ENCODE measurements at regions not wholly inside any gene's neighbourhood (a gene's known extent, or its start where the extent isn't known, plus 50 kb on each side); places are given as distances from the start of the nearest gene placed in this dataset.

GRCh38 chr1:103190766-103191165 is 82.4 kb upstream of the COL11A1 start:
- no peaks in the 10 kb centered on the region for H3K4me1 ChIP-seq
- no peak overlapping the region for H2AFZ ChIP-seq (replicated peaks)
- H3K27ac Mint-ChIP-seq: no peak overlapping the region

GRCh38 chr1:103187673-103188072 is 79.4 kb upstream of the COL11A1 start:
- TF ChIP-seq EZH2phosphoT487 (IDR thresholded peaks at IDR 0.05) (no peak), EZH2 (IDR thresholded peaks at IDR 0.05) (no peak), CTCF (IDR thresholded peaks at IDR 0.05) (no peak)
- no peaks in the 10 kb centered on the region for H3K27me3 ChIP-seq
- no peak overlapping the region for H2AFZ ChIP-seq (replicated peaks)
- H3K9me3 Mint-ChIP-seq: no peaks in the 10 kb centered on the region
- no peak overlapping the region for H3K9ac ChIP-seq
- no peaks in the 10 kb centered on the region for H4K20me1 ChIP-seq (ENCODE audit: low read depth)
- H3K79me2 ChIP-seq (ENCODE audit: low read depth): no peaks in the 10 kb centered on the region
- no peaks in the 10 kb centered on the region for H3K4me1 ChIP-seq
- no peak overlapping the region for H3K27ac Mint-ChIP-seq
- DNase-seq (ENCODE audit: low spot score): no peak
- H3K4me2 ChIP-seq: no peak overlapping the region
- H3K36me3 Mint-ChIP-seq: no peaks in the 10 kb centered on the region
- H3K9me3 ChIP-seq (ENCODE audit: low read depth): no peaks in the 10 kb centered on the region
- no peaks in the 10 kb centered on the region for H3K4me1 Mint-ChIP-seq
- no peak overlapping the region for H3K27ac ChIP-seq
- no peaks in the 10 kb centered on the region for H3F3A ChIP-seq (ENCODE audit: low read depth)
- no peak overlapping the region for H3K4me3 Mint-ChIP-seq
- H3K36me3 ChIP-seq: no peaks in the 10 kb centered on the region
- no peaks in the 10 kb centered on the region for H3K27me3 Mint-ChIP-seq (ENCODE audit: insufficient read depth, low read depth)
- H3K4me3 ChIP-seq: no peak overlapping the region

More at GRCh38 chr1:103190766-103191165, 82.4 kb upstream of the COL11A1 start:
- no peaks in the 10 kb centered on the region for H3K36me3 ChIP-seq
- TF ChIP-seq CTCF (IDR thresholded peaks at IDR 0.05) (no peak), EZH2 (IDR thresholded peaks at IDR 0.05) (no peak), EZH2phosphoT487 (IDR thresholded peaks at IDR 0.05) (no peak)
- no peaks in the 10 kb centered on the region for H4K20me1 ChIP-seq (ENCODE audit: low read depth)
- H3K27ac ChIP-seq: no peak overlapping the region
- Mint-ChIP-seq H3K36me3 (no peaks in the 10 kb centered on the region), H3K4me1 (peaks cover 4% of the 10 kb centered on the region), H3K27me3 (ENCODE audit: insufficient read depth, low read depth) (no peaks in the 10 kb centered on the region), H3K9me3 (no peaks in the 10 kb centered on the region), H3K4me3 (no peak overlapping the region)
- H3K4me2 ChIP-seq: no peak overlapping the region
- no peaks in the 10 kb centered on the region for H3K9me3 ChIP-seq (ENCODE audit: low read depth)
- no peak overlapping the region for H3K4me3 ChIP-seq
- H3F3A ChIP-seq (ENCODE audit: low read depth): no peaks in the 10 kb centered on the region
- no peak for DNase-seq (ENCODE audit: low spot score)
- no peaks in the 10 kb centered on the region for H3K27me3 ChIP-seq
- H3K79me2 ChIP-seq (ENCODE audit: low read depth): no peaks in the 10 kb centered on the region
- H3K9ac ChIP-seq: no peak overlapping the region

GRCh38 chr1:103180660-103181059 is 72.3 kb upstream of the COL11A1 start:
- no peaks in the 10 kb centered on the region for H3K9me3 ChIP-seq (ENCODE audit: low read depth)
- H3K9ac ChIP-seq: no peak overlapping the region
- no peaks in the 10 kb centered on the region for H3K36me3 ChIP-seq
- H3K27me3 ChIP-seq: no peaks in the 10 kb centered on the region
- Mint-ChIP-seq H3K4me1 (peaks cover 3% of the 10 kb centered on the region), H3K27ac (no peak overlapping the region), H3K9me3 (no peaks in the 10 kb centered on the region), H3K36me3 (no peaks in the 10 kb centered on the region), H3K27me3 (ENCODE audit: insufficient read depth, low read depth) (no peaks in the 10 kb centered on the region), H3K4me3 (no peak overlapping the region)
- no peak overlapping the region for H3K27ac ChIP-seq
- H2AFZ ChIP-seq (replicated peaks): no peak overlapping the region
- no peaks in the 10 kb centered on the region for H3F3A ChIP-seq (ENCODE audit: low read depth)
- no peaks in the 10 kb centered on the region for H4K20me1 ChIP-seq (ENCODE audit: low read depth)
- H3K4me3 ChIP-seq: no peak overlapping the region
- peaks cover 3% of the 10 kb centered on the region for H3K4me1 ChIP-seq
- no peak overlapping the region for H3K4me2 ChIP-seq
- DNase-seq (ENCODE audit: low spot score): no peak
- no peaks in the 10 kb centered on the region for H3K79me2 ChIP-seq (ENCODE audit: low read depth)
- TF ChIP-seq EZH2 (IDR thresholded peaks at IDR 0.05) (no peak), EZH2phosphoT487 (IDR thresholded peaks at IDR 0.05) (no peak), CTCF (IDR thresholded peaks at IDR 0.05) (no peak)

Measured in neural progenitor cell (in vitro differentiated cells).